ENCODE measurements at regions not wholly inside any gene's neighbourhood (a gene's known extent, or its start where the extent isn't known, plus 50 kb on each side); places are given as distances from the start of the nearest gene placed in this dataset.

- TF ChIP-seq CTCF (IDR thresholded peaks at IDR 0.05) (no peak), POLR2A (IDR thresholded peaks at IDR 0.05) (no peak)
These were observed 140.7 kb downstream of the C9orf50 start for GRCh38 chr9:129480227-129480626.
